ENCODE measurements at regions not wholly inside any gene's neighbourhood (a gene's known extent, or its start where the extent isn't known, plus 50 kb on each side); places are given as distances from the start of the nearest gene placed in this dataset.

- no peaks in the 10 kb centered on the region for H4K20me1 ChIP-seq (ENCODE audit: control insufficient read depth, insufficient read depth, low read depth, low read length)
- no peaks in the 10 kb centered on the region for H3K9me3 ChIP-seq (ENCODE audit: control insufficient read depth, insufficient read depth, low read length)
- no peaks in the 10 kb centered on the region for H3K36me3 ChIP-seq (ENCODE audit: control insufficient read depth, low read length)
- TF ChIP-seq EZH2phosphoT487 (IDR thresholded peaks at IDR 0.05; ENCODE audit: borderline replicate concordance, low read length) (no peak), CTCF (IDR thresholded peaks at IDR 0.05; ENCODE audit: low read depth, low read length, poor library complexity, severe bottlenecking) (no peak)
- H3K27ac ChIP-seq (ENCODE audit: low read depth, low read length), result no peak overlapping the region
- H3K4me2 ChIP-seq (ENCODE audit: low read length), result no peak overlapping the region
- H3K4me1 ChIP-seq (ENCODE audit: control insufficient read depth, low read length), result no peaks in the 10 kb centered on the region
- no peaks in the 10 kb centered on the region for H3F3A ChIP-seq (ENCODE audit: control insufficient read depth, insufficient read depth)
- H3K79me2 ChIP-seq (ENCODE audit: control insufficient read depth, low read length), result no peaks in the 10 kb centered on the region
- no peak overlapping the region for H3K4me3 ChIP-seq (ENCODE audit: low read length)
- H3K27me3 ChIP-seq (ENCODE audit: control insufficient read depth, low read length), result no peaks in the 10 kb centered on the region
- H3K9me2 ChIP-seq (replicated peaks; ENCODE audit: control insufficient read depth, low read length), result no peaks in the 10 kb centered on the region
Measured at GRCh38 chr5:120159155-120159554, 304.9 kb upstream of the PRR16 start.

GRCh38 chr5:120160124-120160895 lies 303.8 kb upstream of the PRR16 start:
- H3K9me3 ChIP-seq (ENCODE audit: control insufficient read depth, insufficient read depth, low read length), result no peaks in the 10 kb centered on the region
- H3K4me3 ChIP-seq (ENCODE audit: low read length), result no peak overlapping the region
- no peaks in the 10 kb centered on the region for H3F3A ChIP-seq (ENCODE audit: control insufficient read depth, insufficient read depth)
- no peaks in the 10 kb centered on the region for H4K20me1 ChIP-seq (ENCODE audit: control insufficient read depth, insufficient read depth, low read depth, low read length)
- H3K4me2 ChIP-seq (ENCODE audit: low read length), result no peak overlapping the region
- no peak overlapping the region for H3K27ac ChIP-seq (ENCODE audit: low read depth, low read length)
- H3K79me2 ChIP-seq (ENCODE audit: control insufficient read depth, low read length), result no peaks in the 10 kb centered on the region
- no peak for TF ChIP-seq CTCF (IDR thresholded peaks at IDR 0.05; ENCODE audit: low read depth, low read length, poor library complexity, severe bottlenecking)
- H3K4me1 ChIP-seq (ENCODE audit: control insufficient read depth, low read length), result no peaks in the 10 kb centered on the region
- no peaks in the 10 kb centered on the region for H3K36me3 ChIP-seq (ENCODE audit: control insufficient read depth, low read length)
- no peaks in the 10 kb centered on the region for H3K27me3 ChIP-seq (ENCODE audit: control insufficient read depth, low read length)
- no peaks in the 10 kb centered on the region for H3K9me2 ChIP-seq (replicated peaks; ENCODE audit: control insufficient read depth, low read length)

GRCh38 chr5:120162321-120162720 lies 301.8 kb upstream of the PRR16 start:
- TF ChIP-seq CTCF (IDR thresholded peaks at IDR 0.05; ENCODE audit: low read depth, low read length, poor library complexity, severe bottlenecking) (no peak), EZH2phosphoT487 (IDR thresholded peaks at IDR 0.05; ENCODE audit: borderline replicate concordance, low read length) (no peak)
- Histone ChIP-seq H3F3A (ENCODE audit: control insufficient read depth, insufficient read depth) (no peaks in the 10 kb centered on the region), H3K9me2 (replicated peaks; ENCODE audit: control insufficient read depth, low read length) (no peaks in the 10 kb centered on the region), H3K4me1 (ENCODE audit: control insufficient read depth, low read length) (no peaks in the 10 kb centered on the region), H3K9me3 (ENCODE audit: control insufficient read depth, insufficient read depth, low read length) (no peaks in the 10 kb centered on the region), H4K20me1 (ENCODE audit: control insufficient read depth, insufficient read depth, low read depth, low read length) (no peaks in the 10 kb centered on the region), H3K4me2 (ENCODE audit: low read length) (no peak overlapping the region), H3K79me2 (ENCODE audit: control insufficient read depth, low read length) (no peaks in the 10 kb centered on the region), H3K36me3 (ENCODE audit: control insufficient read depth, low read length) (no peaks in the 10 kb centered on the region), H3K4me3 (ENCODE audit: low read length) (no peak overlapping the region), H3K27ac (ENCODE audit: low read depth, low read length) (no peak overlapping the region), H3K27me3 (ENCODE audit: control insufficient read depth, low read length) (no peaks in the 10 kb centered on the region)

Measured in DOHH2 (cell line).